PC-9 (cell line): ENCODE measurements at regions not wholly inside any gene's neighbourhood (a gene's known extent, or its start where the extent isn't known, plus 50 kb on each side); places are given as distances from the start of the nearest gene placed in this dataset.

ENCODE experiments used
- BruUV-seq: library from RNA; stranded (reverse); fragments of 400-500 nt; replicated peaks from 2 replicates; lab custom pipeline; 2021; lab: Mats Ljungman, UMichigan
- CTCF ChIA-PET: fragments of 300-600 bp; sonication (Branson Sonifier 250); formaldehyde crosslinking; loops from one replicate; lab custom pipeline; 2022; ENCODE audit warnings: antibody characterized with exemption; lab: Charles Lee
- POLR2A ChIA-PET: fragments of 300-600 bp; sonication (Branson Sonifier 250); formaldehyde crosslinking; loops from one replicate; lab custom pipeline; 2022; ENCODE audit warnings: antibody characterized with exemption; ENCODE audit not compliant: unreplicated experiment; lab: Charles Lee
- DNase-seq, 2 experiments: peaks; one replicate each; pipeline versions ENCODE4 v3.0.0 to v3.0.0-alpha.2; 2015 to 2022; ENCODE audit warnings: mixed read lengths in 1 of 2
- H2AFZ ChIP-seq: fragments of 200-600 bp; sonication (generic); 2 replicates; pipeline ENCODE4 v1.8.1; 2017; ENCODE audit warnings: antibody characterized with exemption
- H3F3A ChIP-seq: fragments of 200-600 bp; sonication (generic); 2 replicates; pipeline ENCODE4 v1.8.1; 2017; ENCODE audit warnings: antibody characterized with exemption, mild to moderate bottlenecking, low read depth; ENCODE audit not compliant: insufficient read depth
- H3K27ac ChIP-seq: fragments of 200-600 bp; sonication (generic); 2 replicates; pipeline ENCODE4 v1.6.1; 2016; ENCODE audit warnings: mixed run types
- H3K27me3 ChIP-seq: fragments of 200-600 bp; sonication (generic); 2 replicates; pipeline ENCODE4 v1.6.1; 2016; ENCODE audit warnings: low read depth, mixed run types; ENCODE audit not compliant: insufficient read depth
- H3K36me3 ChIP-seq: fragments of 200-600 bp; sonication (generic); 2 replicates; pipeline ENCODE4 v1.6.1; 2016; ENCODE audit warnings: low read depth, mixed run types
- H3K4me1 ChIP-seq: fragments of 200-600 bp; sonication (generic); replicated peaks from 2 replicates; pipeline ENCODE4 v1.6.1; 2016; ENCODE audit warnings: mixed run types; ENCODE audit not compliant: insufficient read depth
- H3K4me2 ChIP-seq: fragments of 200-600 bp; sonication (generic); 2 replicates; pipeline ENCODE4 v1.6.1; 2017; ENCODE audit warnings: mixed run types
- H3K4me3 ChIP-seq: fragments of 200-600 bp; sonication (generic); 2 replicates; pipeline ENCODE4 v1.6.1; 2016; ENCODE audit warnings: mixed run types
- H3K79me2 ChIP-seq: fragments of 200-600 bp; sonication (generic); 2 replicates; pipeline ENCODE4 v1.6.1; 2017; ENCODE audit warnings: low read depth, mixed run types
- H3K9me2 ChIP-seq: fragments of 200-600 bp; sonication (generic); 2 replicates; pipeline ENCODE4 v1.8.1; 2017; ENCODE audit warnings: mild to moderate bottlenecking; ENCODE audit not compliant: insufficient read depth
- H3K9me3 ChIP-seq: fragments of 200-600 bp; sonication (generic); 2 replicates; pipeline ENCODE4 v1.8.1; 2016; ENCODE audit warnings: low read depth; ENCODE audit not compliant: insufficient read depth
- H4K20me1 ChIP-seq: fragments of 200-600 bp; sonication (generic); 2 replicates; pipeline ENCODE4 v1.8.1; 2017; ENCODE audit not compliant: insufficient read depth
- EZH2 ChIP-seq: fragments of 200-600 bp; sonication (generic); IDR thresholded peaks from 2 replicates; pipeline ENCODE4 v1.8.0; 2017; ENCODE audit warnings: antibody characterized with exemption, low read depth
- intact Hi-C: fragments of 100-400 bp; cut with micrococcal nuclease; formaldehyde crosslinking; loops from one replicate; pipeline ENCODE4 v1.10.0; 2022; ENCODE audit not compliant: unreplicated experiment
- TF ChIP-seq, protein P1 (sequence below): fragments of 200-600 bp; sonication (generic); conservative IDR thresholded peaks from 2 replicates; pipeline ENCODE4 v1.6.1; 2017; ENCODE audit warnings: mixed run types, antibody characterized with exemption, mild to moderate bottlenecking, moderate library complexity

DNA sequence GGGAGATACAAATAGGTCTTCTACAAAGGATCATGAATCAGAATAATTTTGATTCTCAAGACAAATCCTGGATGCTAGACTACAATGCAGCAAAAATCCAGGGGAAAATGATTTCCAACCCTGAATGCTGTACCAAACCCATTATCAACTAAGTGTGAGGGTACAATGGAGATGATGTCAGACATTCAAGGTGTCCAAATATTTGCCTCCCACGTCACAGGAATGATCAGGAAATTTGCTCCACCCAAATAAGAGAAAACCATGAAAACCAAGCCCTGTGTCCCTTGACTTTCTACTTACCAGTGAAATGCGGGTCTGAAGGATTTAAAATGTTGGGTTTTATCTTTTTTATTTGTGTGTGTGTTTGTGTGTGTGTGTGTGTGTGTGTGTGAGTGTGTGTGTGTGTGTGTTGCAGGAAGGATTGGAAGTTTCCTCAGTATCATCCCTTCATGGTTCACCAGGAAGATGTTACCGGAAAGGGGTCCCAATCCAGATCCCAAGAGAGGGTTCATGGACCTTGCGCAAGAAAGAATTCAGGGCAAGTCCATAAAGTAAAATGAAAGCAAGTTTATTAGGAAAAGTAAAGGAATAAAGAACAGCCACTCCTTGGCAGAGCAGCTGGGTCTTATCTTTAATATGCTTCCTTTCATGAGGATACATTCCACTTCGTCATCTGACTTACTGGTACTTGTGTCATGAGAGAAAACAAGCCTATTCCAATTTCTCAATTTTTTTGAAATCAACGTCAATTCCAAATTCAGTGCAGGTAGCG is 61.1 kb upstream of the ID2 start:
- DNase-seq = no peak
- no peak overlapping the region for H2AFZ ChIP-seq
- H3K4me3 ChIP-seq = no peak overlapping the region
- peaks cover 99% of the 10 kb centered on the region for H3K27me3 ChIP-seq
- H3K9me2 ChIP-seq = no peaks in the 10 kb centered on the region
- no peaks in the 10 kb centered on the region for H3K36me3 ChIP-seq
- BruUV-seq = no TSS peak
- H3K27ac ChIP-seq = no peak overlapping the region
- H3K9me3 ChIP-seq = no peaks in the 10 kb centered on the region
- H4K20me1 ChIP-seq = no peaks in the 10 kb centered on the region
- H3K4me2 ChIP-seq = no peak overlapping the region
- CTCF ChIA-PET = no interaction called here
- POLR2A ChIA-PET = no interaction called here
- H3K4me1 ChIP-seq = no peaks in the 10 kb centered on the region
- intact Hi-C loops = no loop called here
- no peaks in the 10 kb centered on the region for H3K79me2 ChIP-seq
- H3F3A ChIP-seq = no peaks in the 10 kb centered on the region
- TF ChIP-seq, protein P1, sequence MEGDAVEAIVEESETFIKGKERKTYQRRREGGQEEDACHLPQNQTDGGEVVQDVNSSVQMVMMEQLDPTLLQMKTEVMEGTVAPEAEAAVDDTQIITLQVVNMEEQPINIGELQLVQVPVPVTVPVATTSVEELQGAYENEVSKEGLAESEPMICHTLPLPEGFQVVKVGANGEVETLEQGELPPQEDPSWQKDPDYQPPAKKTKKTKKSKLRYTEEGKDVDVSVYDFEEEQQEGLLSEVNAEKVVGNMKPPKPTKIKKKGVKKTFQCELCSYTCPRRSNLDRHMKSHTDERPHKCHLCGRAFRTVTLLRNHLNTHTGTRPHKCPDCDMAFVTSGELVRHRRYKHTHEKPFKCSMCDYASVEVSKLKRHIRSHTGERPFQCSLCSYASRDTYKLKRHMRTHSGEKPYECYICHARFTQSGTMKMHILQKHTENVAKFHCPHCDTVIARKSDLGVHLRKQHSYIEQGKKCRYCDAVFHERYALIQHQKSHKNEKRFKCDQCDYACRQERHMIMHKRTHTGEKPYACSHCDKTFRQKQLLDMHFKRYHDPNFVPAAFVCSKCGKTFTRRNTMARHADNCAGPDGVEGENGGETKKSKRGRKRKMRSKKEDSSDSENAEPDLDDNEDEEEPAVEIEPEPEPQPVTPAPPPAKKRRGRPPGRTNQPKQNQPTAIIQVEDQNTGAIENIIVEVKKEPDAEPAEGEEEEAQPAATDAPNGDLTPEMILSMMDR = no peak
- no peak for TF ChIP-seq EZH2

- Histone ChIP-seq H3K4me3 (no peak overlapping the region), H3K36me3 (no peaks in the 10 kb centered on the region), H3F3A (no peaks in the 10 kb centered on the region), H3K9me2 (no peaks in the 10 kb centered on the region), H3K79me2 (no peaks in the 10 kb centered on the region), H3K4me1 (no peaks in the 10 kb centered on the region), H4K20me1 (no peaks in the 10 kb centered on the region), H2AFZ (no peak overlapping the region), H3K27me3 (peaks cover 99% of the 10 kb centered on the region), H3K27ac (no peak overlapping the region), H3K4me2 (no peak overlapping the region), H3K9me3 (no peaks in the 10 kb centered on the region)
- no peak for DNase-seq
- CTCF ChIA-PET = no interaction called here
- BruUV-seq = no TSS peak
- TF ChIP-seq EZH2 = no peak
- TF ChIP-seq, protein P1 = no peak
- intact Hi-C loops = no loop called here
- POLR2A ChIA-PET = no interaction called here
These were observed 59.5 kb upstream of the ID2 start for GRCh38 chr2:8622199-8622911.

DNA sequence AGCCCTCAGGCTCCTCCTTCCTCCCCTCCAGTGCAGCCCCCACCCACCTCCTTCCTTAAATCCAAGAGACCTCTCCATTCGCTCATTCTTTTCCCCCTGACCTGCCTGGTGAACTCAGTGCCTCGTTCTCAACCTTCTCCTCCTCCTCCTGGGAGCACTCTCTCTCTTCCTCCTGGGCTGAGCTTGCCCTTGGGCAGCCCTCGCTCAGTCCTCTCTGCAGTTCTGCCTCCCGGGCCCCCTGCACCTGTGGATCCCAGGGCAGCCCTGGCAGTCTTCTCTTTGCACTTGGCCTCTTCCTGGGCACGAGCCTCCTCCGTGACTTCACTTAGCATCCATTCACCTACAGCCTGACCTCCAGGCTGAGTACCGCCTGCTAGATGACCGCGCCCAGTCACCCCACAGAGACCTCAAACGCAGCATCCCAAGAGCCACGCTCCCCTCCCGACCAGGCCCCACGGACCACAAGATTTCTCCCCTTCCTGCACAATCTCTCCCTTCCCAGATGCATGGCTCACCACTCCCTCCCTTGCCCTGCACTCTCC is 58.9 kb upstream of the ID2 start:
- TF ChIP-seq EZH2 = no peak
- TF ChIP-seq, protein P1 = no peak
- no peaks in the 10 kb centered on the region for H3K4me1 ChIP-seq
- intact Hi-C loops = no loop called here

More for the DNA sequence above, 58.9 kb upstream of the ID2 start:
- H3K9me2 ChIP-seq = no peaks in the 10 kb centered on the region
- H3K9me3 ChIP-seq = no peaks in the 10 kb centered on the region
- H3K27ac ChIP-seq = no peak overlapping the region
- no peaks in the 10 kb centered on the region for H3K79me2 ChIP-seq
- no peaks in the 10 kb centered on the region for H3K36me3 ChIP-seq
- H3K4me2 ChIP-seq = no peak overlapping the region
- POLR2A ChIA-PET = no interaction called here
- CTCF ChIA-PET = no interaction called here
- peaks cover 99% of the 10 kb centered on the region for H3K27me3 ChIP-seq
- H2AFZ ChIP-seq = no peak overlapping the region
- no peak for DNase-seq
- no peak overlapping the region for H3K4me3 ChIP-seq
- no TSS peak for BruUV-seq
- H4K20me1 ChIP-seq = no peaks in the 10 kb centered on the region
- H3F3A ChIP-seq = no peaks in the 10 kb centered on the region
